Activated T-cell treated with anti-CD3 and anti-CD28 coated beads for 4 hours (primary cell): ENCODE measurements at regions not wholly inside any gene's neighbourhood (a gene's known extent, or its start where the extent isn't known, plus 50 kb on each side); places are given as distances from the start of the nearest gene placed in this dataset.

Experiments
- DNase-seq: peaks from one replicate; pipeline ENCODE4 v3.0.0-alpha.2; 2020

DNA sequence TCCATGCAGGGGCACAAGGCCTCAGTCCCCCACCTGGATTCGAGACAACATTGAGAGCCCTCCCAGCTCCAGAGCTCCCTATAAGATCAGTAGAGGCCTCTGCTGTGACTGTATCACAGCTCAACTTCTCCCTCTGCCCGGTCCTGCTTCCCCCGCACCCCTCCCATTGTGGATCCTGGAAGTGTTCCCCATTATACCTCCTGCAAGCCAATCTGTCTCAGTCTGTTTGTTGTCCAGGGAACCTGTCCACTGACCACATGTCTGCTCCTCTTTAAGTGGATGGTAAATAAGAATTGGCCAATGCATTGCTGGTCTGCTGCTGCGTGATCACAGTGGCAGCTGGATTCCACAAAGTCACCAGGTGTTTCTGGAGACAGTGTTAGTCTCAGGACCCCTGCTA lies 259.7 kb upstream of the HABP2 start:
- no peak for DNase-seq

DNA sequence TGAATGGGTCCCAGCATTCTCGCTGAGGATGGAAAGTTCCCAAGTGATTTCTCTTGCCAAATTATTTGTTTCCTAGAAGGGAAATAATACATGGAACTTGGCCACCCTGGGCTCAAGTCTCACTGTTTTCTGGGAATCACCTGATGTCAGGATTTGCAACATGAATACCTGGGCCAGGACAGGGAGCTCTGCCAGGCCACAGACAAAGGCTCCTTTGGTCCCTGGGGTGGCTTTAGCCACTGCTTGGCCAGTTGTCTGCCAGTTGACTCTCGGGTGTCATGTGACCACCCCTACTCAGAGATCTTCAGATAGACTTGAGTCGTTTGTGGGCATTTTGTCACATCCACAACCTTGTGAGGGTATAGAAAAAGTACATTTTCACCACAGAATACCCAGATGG lies 258.0 kb upstream of the HABP2 start:
- no peak for DNase-seq

GRCh38 chr10:113297226-113297625 lies 255.6 kb upstream of the HABP2 start:
- no peak for DNase-seq

- no peak for DNase-seq
Measured at GRCh38 chr10:113298616-113299015, 254.2 kb upstream of the HABP2 start.

- DNase-seq: no peak
Measured at GRCh38 chr10:113300201-113300600, 252.7 kb upstream of the HABP2 start.

DNA sequence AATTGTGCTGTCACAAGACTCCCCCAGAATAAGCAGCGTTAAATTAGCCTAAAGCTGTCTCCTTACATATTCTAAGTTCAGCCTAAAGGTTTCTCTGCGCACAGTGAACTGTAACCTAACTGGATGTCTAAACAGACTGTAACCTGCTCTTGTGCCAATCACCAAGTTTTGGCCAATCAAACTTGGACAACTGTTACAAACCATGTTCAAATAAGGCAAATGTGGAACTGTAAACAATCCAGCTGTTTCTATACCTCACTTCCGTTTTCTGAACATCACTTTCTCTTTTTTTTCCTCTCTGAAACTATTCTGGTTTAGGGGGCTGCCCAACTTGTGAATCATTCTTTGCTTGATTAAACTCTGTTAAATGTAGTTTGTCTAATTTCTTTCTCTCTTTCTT lies 252.2 kb upstream of the HABP2 start:
- DNase-seq: no peak

DNA sequence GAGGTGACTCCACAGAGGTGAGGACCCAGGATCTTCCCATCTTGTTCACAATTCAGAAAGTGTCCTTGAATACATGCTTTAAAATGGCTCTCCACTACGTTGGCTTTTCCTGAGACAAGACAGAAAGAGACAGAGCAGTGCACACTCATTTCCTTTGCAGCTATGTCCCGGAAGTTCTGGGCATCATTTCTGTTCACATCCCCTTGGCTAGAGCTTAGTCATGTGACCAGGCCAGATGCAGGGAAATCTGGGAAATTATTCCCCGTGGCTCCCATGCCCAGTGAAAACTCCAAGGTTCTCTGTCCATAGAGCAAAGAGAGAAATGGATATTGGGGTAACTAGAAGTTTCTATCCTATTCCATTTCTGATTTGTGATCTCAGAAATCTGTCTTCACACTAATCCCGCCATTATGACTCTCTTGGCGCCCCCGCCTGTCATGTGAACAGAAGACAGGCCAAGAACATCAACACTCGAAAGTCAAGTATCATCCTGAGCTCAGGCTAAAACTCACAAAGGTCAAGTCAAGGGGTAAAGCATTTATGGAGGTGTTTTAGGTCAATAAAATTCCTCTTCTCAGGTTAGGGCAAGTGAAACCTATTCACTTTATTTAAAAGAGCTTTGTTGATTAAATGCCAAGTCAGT lies 251.4 kb upstream of the HABP2 start:
- DNase-seq: no peak

GRCh38 chr10:113302062-113302461 lies 250.8 kb upstream of the HABP2 start:
- DNase-seq: no peak

- DNase-seq: no peak
Measured at GRCh38 chr10:113303544-113304146, 249.2 kb upstream of the HABP2 start.

- no peak for DNase-seq
Measured at GRCh38 chr10:113304726-113305125, 248.1 kb upstream of the HABP2 start.

- no peak for DNase-seq
Measured at GRCh38 chr10:113305871-113306270, 247.0 kb upstream of the HABP2 start.

DNA sequence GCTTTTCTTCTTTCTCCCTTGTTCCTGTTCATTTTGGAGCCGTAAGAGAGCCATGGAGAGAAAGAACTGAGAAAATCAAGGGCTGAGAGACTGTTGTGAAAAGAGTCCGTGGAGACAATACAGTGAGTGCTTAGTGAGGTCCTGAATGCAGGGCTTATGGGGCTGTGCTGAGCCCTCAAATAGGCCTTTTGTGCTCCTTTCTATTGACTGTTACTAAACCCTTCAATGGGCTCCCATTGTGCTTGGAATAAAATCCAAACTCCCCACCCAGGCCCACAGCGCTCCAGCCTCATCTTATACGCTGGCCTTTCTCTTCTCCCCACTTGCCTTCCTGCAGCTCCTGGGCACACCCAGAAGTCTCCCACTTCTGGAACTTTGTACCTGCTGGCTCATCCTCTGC lies 243.1 kb upstream of the HABP2 start:
- DNase-seq: no peak

GRCh38 chr10:113310347-113310746 lies 242.5 kb upstream of the HABP2 start:
- DNase-seq: no peak

DNA sequence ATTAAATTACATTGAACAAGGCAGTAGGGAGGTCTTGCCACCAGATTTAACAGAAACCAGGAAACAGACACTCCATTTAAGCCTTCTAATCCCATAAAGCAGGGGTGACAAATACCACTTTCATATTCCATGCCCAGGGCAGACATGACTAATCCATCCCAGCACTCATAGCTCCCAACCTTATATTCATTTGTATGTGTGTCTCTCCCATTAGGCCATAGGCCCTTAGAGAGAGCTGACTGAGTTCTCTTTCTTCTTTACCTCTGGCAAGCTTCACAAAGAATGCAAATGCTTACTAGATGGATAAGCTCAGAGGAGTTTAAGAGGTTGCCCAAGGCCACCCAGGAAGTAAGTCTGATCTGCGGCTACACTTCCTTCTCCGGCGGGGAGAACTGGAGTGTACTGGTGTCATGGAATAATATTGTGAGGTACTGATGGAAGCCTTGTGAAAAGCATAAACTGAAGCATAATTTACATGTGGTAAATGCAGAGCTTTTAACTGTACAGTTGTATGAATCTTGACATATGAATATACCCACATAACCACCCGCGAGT lies 239.7 kb upstream of the HABP2 start:
- no peak for DNase-seq

DNA sequence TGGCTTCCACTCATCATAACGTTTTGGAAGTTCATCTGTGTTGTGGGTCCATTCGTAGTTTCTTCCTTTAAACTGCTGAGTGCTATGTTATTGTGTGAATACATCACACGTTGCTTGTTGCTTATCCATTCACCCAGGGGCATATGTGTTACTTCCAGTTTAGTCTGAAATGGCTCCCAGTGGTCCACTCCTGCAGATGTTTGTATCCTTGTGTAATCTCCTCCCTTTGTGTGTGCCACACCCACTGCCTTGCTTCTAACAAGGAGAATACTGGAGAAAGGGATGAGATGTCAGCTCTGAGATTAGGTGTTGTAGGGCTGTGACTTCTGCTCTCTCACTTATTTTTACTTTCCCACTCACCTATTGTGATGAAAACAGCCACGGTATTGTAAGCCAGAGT lies 239.1 kb upstream of the HABP2 start:
- DNase-seq: no peak

DNA sequence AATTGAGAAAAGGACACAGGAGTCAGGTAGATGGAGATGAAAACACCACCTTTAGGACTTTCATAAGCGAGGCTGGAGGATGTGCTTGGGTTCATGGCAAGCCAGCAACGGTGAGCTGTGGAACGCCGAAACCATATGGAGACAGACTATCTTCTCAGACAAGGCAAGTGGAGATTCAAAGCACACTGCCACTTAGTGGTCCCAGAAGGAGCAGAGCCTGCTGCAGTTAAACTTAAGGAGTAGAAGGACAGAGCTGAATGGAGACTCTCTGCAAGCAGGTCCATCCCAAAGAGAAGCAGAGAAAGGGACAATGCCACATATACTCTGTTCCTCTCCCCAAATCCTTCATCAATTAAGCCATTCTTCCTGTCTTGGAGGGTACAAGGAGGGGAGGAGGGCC lies 236.3 kb upstream of the HABP2 start:
- no peak for DNase-seq

GRCh38 chr10:113317489-113317888 lies 235.4 kb upstream of the HABP2 start:
- DNase-seq: no peak

- DNase-seq: no peak
Measured at GRCh38 chr10:113319479-113319878, 233.4 kb upstream of the HABP2 start.

- no peak for DNase-seq
Measured at GRCh38 chr10:113320211-113320610, 232.6 kb upstream of the HABP2 start.

- no peak for DNase-seq
Measured at GRCh38 chr10:113320987-113321386, 231.9 kb upstream of the HABP2 start.

DNA sequence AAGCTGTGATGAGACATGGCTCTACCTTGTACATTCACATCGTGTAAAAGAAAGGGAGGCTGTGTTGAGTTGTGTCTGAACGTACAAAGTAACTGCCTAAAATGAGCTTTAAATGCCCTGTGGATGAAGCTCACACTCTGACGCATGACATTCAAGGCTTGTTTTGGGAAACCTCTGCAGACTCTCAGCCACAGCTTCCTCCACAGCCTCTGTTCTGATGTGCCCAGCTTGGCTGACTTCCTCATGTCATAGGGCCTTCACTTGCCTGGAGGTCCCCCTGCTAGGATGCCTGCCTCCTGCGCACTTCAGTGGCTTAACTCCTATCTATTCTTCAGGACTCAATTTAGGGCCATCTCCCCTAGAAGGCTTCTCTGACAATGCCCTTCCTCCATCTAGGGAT lies 230.0 kb upstream of the HABP2 start:
- no peak for DNase-seq

GRCh38 chr10:113323985-113324384 lies 228.9 kb upstream of the HABP2 start:
- DNase-seq: no peak

DNA sequence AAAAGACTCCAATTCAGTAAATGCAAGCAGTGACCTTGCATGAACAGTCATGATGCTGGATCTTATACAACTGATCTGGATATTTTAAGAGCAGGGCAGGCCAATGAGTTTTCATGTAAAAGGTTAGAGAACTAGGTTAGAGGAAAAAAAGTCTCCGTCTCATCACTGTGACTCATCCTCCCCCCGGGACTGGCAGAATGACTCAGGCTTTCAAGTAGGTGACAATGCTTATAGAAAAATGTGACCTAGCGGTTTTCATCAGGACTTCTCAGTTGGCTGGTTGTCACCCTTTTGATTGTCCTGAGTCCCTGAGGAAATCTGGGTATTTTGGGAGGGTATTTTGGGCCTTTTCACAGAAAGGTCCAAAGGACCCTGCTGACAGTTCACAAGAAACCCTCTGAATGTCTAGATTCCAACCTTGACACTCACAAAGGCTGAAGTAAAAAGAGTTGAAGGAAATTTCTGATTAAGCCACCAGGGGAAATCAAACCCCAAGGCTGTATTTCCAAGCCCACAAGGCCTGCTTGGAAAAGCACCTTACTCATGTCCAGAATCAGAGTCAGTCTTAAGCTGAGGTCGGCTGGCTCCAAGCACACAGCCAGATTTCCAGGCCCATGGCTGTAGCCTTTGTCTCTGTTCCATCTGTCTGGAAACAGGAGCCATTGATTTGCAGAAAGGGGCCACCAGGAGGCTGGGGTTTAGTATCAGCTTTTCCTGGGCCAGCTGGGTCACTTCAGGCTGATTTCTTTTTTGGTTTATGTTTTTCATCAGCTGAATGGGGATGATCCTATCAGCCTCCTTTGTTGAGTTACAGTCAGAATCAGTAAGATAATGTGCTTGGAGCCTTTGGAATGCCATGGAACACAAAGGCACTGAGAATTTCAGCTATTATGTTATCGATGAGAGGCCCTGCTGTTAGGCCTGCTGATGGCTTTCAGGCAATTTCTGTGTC lies 226.4 kb upstream of the HABP2 start:
- DNase-seq: no peak

DNA sequence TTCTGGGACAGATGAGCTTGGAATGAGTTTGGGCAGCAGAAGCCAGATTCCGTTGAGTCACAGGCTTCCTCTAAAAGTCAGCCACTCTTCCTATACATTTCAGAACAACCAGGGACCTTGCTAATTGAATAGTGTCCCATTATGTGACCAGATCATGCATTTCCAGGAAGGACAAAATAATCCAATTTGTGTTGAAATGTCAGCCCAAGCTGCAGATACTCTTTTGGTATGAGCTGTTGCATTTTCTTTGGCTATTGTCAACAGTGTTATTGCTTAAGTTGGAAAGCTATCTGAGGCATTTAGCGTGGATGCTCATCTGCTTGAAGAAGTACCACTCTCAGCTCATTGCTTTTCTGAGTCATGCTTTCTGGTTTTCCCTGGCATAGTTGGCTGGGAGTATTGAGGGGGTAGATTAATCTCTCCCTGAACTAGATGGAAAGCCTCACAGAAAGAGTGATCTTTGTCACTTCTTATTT lies 223.7 kb upstream of the HABP2 start:
- no peak for DNase-seq
